ENCODE measurements at regions not wholly inside any gene's neighbourhood (a gene's known extent, or its start where the extent isn't known, plus 50 kb on each side); places are given as distances from the start of the nearest gene placed in this dataset.

- no peak for DNase-seq (ENCODE audit: low read depth)
- no peak overlapping the region for H3K4me3 ChIP-seq (ENCODE audit: low read depth, low read length)
- TF ChIP-seq, protein P1, sequence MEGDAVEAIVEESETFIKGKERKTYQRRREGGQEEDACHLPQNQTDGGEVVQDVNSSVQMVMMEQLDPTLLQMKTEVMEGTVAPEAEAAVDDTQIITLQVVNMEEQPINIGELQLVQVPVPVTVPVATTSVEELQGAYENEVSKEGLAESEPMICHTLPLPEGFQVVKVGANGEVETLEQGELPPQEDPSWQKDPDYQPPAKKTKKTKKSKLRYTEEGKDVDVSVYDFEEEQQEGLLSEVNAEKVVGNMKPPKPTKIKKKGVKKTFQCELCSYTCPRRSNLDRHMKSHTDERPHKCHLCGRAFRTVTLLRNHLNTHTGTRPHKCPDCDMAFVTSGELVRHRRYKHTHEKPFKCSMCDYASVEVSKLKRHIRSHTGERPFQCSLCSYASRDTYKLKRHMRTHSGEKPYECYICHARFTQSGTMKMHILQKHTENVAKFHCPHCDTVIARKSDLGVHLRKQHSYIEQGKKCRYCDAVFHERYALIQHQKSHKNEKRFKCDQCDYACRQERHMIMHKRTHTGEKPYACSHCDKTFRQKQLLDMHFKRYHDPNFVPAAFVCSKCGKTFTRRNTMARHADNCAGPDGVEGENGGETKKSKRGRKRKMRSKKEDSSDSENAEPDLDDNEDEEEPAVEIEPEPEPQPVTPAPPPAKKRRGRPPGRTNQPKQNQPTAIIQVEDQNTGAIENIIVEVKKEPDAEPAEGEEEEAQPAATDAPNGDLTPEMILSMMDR (conservative IDR thresholded peaks at IDR 0.05; ENCODE audit: low read depth, low read length), result no peak
Observed at GRCh38 chr7:26022982-26023381, 129.0 kb upstream of the NFE2L3 start.

DNA sequence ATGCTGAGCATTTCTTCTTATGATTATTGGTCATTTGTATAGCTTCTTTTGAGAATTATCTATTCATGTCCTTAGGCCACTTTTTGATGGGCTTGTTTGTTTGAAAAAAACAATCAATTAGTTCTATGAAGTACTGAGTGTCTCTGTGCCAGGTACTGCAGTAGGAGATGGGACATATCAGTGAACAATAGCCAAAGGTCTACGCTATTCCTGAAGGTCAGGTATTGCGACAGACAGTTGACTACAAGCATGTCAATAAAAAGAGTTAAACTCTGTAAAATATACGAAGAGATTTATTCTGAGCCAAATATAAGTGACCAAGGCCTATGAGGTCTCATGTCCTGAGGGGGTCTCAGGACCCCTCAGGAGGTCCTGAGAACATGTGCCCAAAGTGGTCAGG lies 122.1 kb upstream of the NFE2L3 start:
- TF ChIP-seq, protein P1 (conservative IDR thresholded peaks at IDR 0.05; ENCODE audit: low read depth, low read length), result no peak
- H3K4me3 ChIP-seq (ENCODE audit: low read depth, low read length), result no peak overlapping the region
- no peak for DNase-seq (ENCODE audit: low read depth)

DNA sequence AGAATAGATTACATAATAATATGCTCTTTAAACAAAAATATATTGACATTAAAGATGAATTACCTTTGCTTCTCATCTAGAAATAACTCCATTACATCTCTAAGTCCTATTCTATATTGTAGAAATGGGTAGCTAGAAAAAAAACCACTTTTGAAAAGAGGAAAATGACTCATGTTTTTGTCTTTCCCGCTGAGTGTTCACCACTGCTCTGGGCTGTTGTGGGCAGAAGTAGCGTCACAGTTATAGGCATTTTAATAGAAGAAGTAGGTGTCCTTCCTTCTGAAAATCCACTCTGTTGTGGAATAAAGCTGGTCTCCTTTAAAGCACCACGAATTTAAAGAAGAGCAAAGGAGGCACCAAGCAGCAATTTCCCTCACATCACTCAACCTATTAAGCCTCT lies 117.6 kb upstream of the NFE2L3 start:
- no peak for DNase-seq (ENCODE audit: low read depth)
- TF ChIP-seq, protein P1 (conservative IDR thresholded peaks at IDR 0.05; ENCODE audit: low read depth, low read length), result no peak
- no peak overlapping the region for H3K4me3 ChIP-seq (ENCODE audit: low read depth, low read length)

DNA sequence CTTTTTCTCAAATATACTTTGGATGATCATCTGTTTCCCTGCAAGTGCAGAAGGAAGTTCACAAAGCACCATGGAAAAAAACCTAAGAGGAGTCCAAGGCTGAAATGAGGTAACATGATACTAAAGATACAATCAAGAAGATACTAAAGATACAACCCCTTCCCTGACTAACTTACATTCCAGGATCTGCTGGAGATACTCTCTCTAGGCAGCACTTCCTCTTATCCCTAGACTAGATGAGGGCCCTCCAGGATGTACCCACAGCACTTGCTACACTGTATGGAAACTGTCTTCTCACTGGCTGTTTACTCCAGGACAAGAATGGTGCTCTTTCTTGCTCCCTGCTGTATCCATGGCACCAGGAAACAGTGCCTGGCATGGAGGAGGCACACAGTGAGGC lies 116.4 kb upstream of the NFE2L3 start:
- no peak for DNase-seq (ENCODE audit: low read depth)
- TF ChIP-seq, protein P1 (conservative IDR thresholded peaks at IDR 0.05; ENCODE audit: low read depth, low read length), result no peak
- no peak overlapping the region for H3K4me3 ChIP-seq (ENCODE audit: low read depth, low read length)

GRCh38 chr7:26036092-26036491 lies 115.9 kb upstream of the NFE2L3 start:
- TF ChIP-seq, protein P1 (conservative IDR thresholded peaks at IDR 0.05; ENCODE audit: low read depth, low read length), result no peak
- DNase-seq (ENCODE audit: low read depth), result no peak
- H3K4me3 ChIP-seq (ENCODE audit: low read depth, low read length), result no peak overlapping the region

- no peak overlapping the region for H3K4me3 ChIP-seq (ENCODE audit: low read depth, low read length)
- TF ChIP-seq, protein P1 (conservative IDR thresholded peaks at IDR 0.05; ENCODE audit: low read depth, low read length), result no peak
- DNase-seq (ENCODE audit: low read depth), result no peak
Observed at GRCh38 chr7:26038201-26038990, 113.6 kb upstream of the NFE2L3 start.

DNA sequence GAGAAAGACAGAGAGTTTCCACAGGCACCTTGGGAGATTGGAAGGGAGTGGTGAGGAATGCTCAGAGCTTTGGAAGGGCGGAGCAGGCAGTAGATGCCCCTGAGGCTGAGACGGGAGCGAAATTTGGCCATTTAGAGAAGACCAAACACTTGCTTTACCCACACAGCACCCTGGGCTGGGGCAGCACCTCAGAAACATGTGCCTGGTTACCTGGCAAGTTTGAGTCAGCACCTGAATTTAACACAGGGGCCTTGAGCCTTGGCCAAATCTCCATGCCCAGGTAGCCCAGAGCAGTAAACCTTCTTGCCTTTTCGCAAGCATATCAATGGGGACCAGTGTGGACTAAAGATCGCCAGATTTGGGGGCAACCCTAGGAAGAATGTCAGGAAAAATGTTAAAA lies 111.9 kb upstream of the NFE2L3 start:
- no peak overlapping the region for H3K4me3 ChIP-seq (ENCODE audit: low read depth, low read length)
- no peak for DNase-seq (ENCODE audit: low read depth)
- TF ChIP-seq, protein P1 (conservative IDR thresholded peaks at IDR 0.05; ENCODE audit: low read depth, low read length), result no peak
